Liver (tissue), 8 donors: ENCODE measurements at regions not wholly inside any gene's neighbourhood (a gene's known extent, or its start where the extent isn't known, plus 50 kb on each side); places are given as distances from the start of the nearest gene placed in this dataset.

Source experiments
- DNase-seq: peaks from one replicate; pipeline ENCODE4 v3.0.0-alpha.2; 2017; ENCODE audit warnings: low spot score
- H3K27ac ChIP-seq, 2 donors: one replicate each; pipeline ENCODE4 v1.7.0; 2013; ENCODE audit warnings: inconsistent platforms in 2 of 2, low read length in 2 of 2, control low read depth in 1 of 2, low read depth in 1 of 2, mild to moderate bottlenecking in 1 of 2
- H3K27me3 ChIP-seq, 4 donors: one replicate each; pipeline versions ENCODE4 v1.6.1 to v1.7.0; 2013; ENCODE audit warnings: low read length in 3 of 4, inconsistent platforms in 1 of 4, mild to moderate bottlenecking in 1 of 4, moderate library complexity in 1 of 4; ENCODE audit not compliant: control insufficient read depth in 4 of 4, insufficient read depth in 4 of 4
- H3K36me3 ChIP-seq, 4 donors: one replicate each; pipeline versions ENCODE4 v1.6.1 to v1.7.0; 2013; ENCODE audit warnings: low read length in 3 of 4, mild to moderate bottlenecking in 3 of 4, low read depth in 1 of 4, moderate library complexity in 1 of 4; ENCODE audit not compliant: control insufficient read depth in 4 of 4, insufficient read depth in 3 of 4
- H3K4me1 ChIP-seq, 4 donors: one replicate each; pipeline versions ENCODE4 v1.6.1 to v1.7.0; 2013; ENCODE audit warnings: low read length in 3 of 4, mild to moderate bottlenecking in 3 of 4, moderate library complexity in 1 of 4; ENCODE audit not compliant: control insufficient read depth in 4 of 4, insufficient read depth in 4 of 4
- H3K4me3 ChIP-seq, 3 donors: one replicate each; pipeline versions ENCODE4 v1.6.1 to v1.7.0; 2013; ENCODE audit warnings: low read length in 3 of 3, control low read depth in 1 of 3, low read depth in 1 of 3, mild to moderate bottlenecking in 1 of 3
- H3K9ac ChIP-seq, 2 donors: one replicate each; pipeline ENCODE4 v1.7.0; 2013; ENCODE audit warnings: low read length in 2 of 2, mild to moderate bottlenecking in 2 of 2, moderate library complexity in 2 of 2, control low read depth in 1 of 2, low read depth in 1 of 2
- H3K9me3 ChIP-seq, 4 donors: one replicate each; pipeline versions ENCODE4 v1.6.1 to v1.7.0; 2013; ENCODE audit warnings: low read length in 3 of 4; ENCODE audit not compliant: control insufficient read depth in 4 of 4
- ATF3 ChIP-seq: IDR thresholded peaks from 2 replicates; pipeline ENCODE4 v1.6.1; 2016; ENCODE audit warnings: antibody characterized with exemption
- EGR1 ChIP-seq, 2 donors: IDR thresholded peaks; 2 replicates each; pipeline ENCODE4 v1.6.1; 2016 to 2018; ENCODE audit warnings: antibody characterized with exemption in 2 of 2, low read depth in 2 of 2
- FOXA2 ChIP-seq: IDR thresholded peaks from 2 replicates; pipeline ENCODE4 v1.6.1; 2016; ENCODE audit warnings: antibody characterized with exemption
- GABPA ChIP-seq, 2 donors: IDR thresholded peaks in 1 of 2; conservative IDR thresholded peaks in 1 of 2; 2 replicates each; pipeline ENCODE4 v1.6.1; 2016; ENCODE audit warnings: antibody characterized with exemption in 2 of 2, mild to moderate bottlenecking in 1 of 2, moderate library complexity in 1 of 2
- HNF4A ChIP-seq, 2 donors: conservative IDR thresholded peaks; 2 replicates each; pipeline ENCODE4 v1.6.1; 2016; ENCODE audit warnings: antibody characterized with exemption in 2 of 2, mild to moderate bottlenecking in 2 of 2
- HNF4G ChIP-seq: IDR thresholded peaks from 2 replicates; pipeline ENCODE4 v1.6.1; 2016; ENCODE audit warnings: antibody characterized with exemption
- JUND ChIP-seq, 2 donors: IDR thresholded peaks; 2 replicates each; pipeline ENCODE4 v1.6.1; 2016; ENCODE audit warnings: antibody characterized with exemption in 2 of 2
- NR2F2 ChIP-seq: IDR thresholded peaks from 2 replicates; pipeline ENCODE4 v1.6.1; 2016; ENCODE audit warnings: antibody characterized with exemption
- RAD21 ChIP-seq, 2 donors: IDR thresholded peaks; 2 replicates each; pipeline ENCODE4 v1.6.1; 2016; ENCODE audit warnings: antibody characterized with exemption in 2 of 2, mild to moderate bottlenecking in 2 of 2
- RXRA ChIP-seq, 2 donors: IDR thresholded peaks; 2 replicates each; pipeline ENCODE4 v1.6.1; 2017 to 2018; ENCODE audit warnings: antibody characterized with exemption in 2 of 2, mild to moderate bottlenecking in 1 of 2
- SP1 ChIP-seq: IDR thresholded peaks from 2 replicates; pipeline ENCODE4 v1.6.1; 2018; ENCODE audit warnings: antibody characterized with exemption, mild to moderate bottlenecking
- YY1 ChIP-seq: IDR thresholded peaks from 2 replicates; pipeline ENCODE4 v1.6.1; 2016; ENCODE audit warnings: antibody characterized with exemption, mild to moderate bottlenecking
- WGBS: extraction: QIAGEN DNeasy Blood & Tissue Kit; methylation state at CpG from one replicate; pipeline ENCODE4 v1.1.7; 2013; 5-methylcytosine and 5-hydroxymethylcytosine counted together
- TF ChIP-seq, protein P1 (sequence below): IDR thresholded peaks from 2 replicates; pipeline ENCODE4 v1.6.1; 2016; ENCODE audit warnings: antibody characterized with exemption
- TF ChIP-seq, protein P2 (sequence below): IDR thresholded peaks from 2 replicates; pipeline ENCODE4 v1.6.1; 2016; ENCODE audit warnings: antibody characterized with exemption, mild to moderate bottlenecking
- TF ChIP-seq, protein P3 (sequence below): IDR thresholded peaks from 2 replicates; pipeline ENCODE4 v1.6.1; 2016; ENCODE audit warnings: antibody characterized with exemption
- TF ChIP-seq, protein P4 (sequence below): fragments of 150-350 bp; IDR thresholded peaks from 2 replicates; pipeline ENCODE4 v1.5.1; 2017; ENCODE audit warnings: improper control_type of control experiment, low read depth, low read length; ENCODE audit not compliant: missing input control
- donor health status: healthy.
- donor health status: healthy.
- donor health status: healthy.
- donor health status: healthy.
- donor health status: healthy.

- no peak for DNase-seq
- Histone ChIP-seq H3K4me3 (no peak overlapping the region), H3K27me3 (no peaks in the 10 kb centered on the region), H3K36me3 (no peaks in the 10 kb centered on the region), H3K9ac (no peak overlapping the region), H3K27ac (no peak overlapping the region), H3K9me3 (no peaks in the 10 kb centered on the region), H3K4me1 (no peaks in the 10 kb centered on the region)
- WGBS = 34% methylated on average over 3 of the region's 3 CpGs
- TF ChIP-seq, protein P1, sequence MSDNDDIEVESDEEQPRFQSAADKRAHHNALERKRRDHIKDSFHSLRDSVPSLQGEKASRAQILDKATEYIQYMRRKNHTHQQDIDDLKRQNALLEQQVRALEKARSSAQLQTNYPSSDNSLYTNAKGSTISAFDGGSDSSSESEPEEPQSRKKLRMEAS = no peak
- TF ChIP-seq HNF4G (no peak), EGR1 (IDR thresholded peaks at IDR 0.05; ENCODE audit: low read depth in 2 of 2) (no peak), RAD21 (IDR thresholded peaks at IDR 0.05) (no peak), FOXA2 (no peak), SP1 (no peak), JUND (IDR thresholded peaks at IDR 0.05) (no peak), ATF3 (no peak), GABPA (IDR thresholded peaks at IDR 0.05 in 1 of 2, conservative IDR thresholded peaks at IDR 0.05 in 1 of 2) (no peak)
- TF ChIP-seq, protein P2, sequence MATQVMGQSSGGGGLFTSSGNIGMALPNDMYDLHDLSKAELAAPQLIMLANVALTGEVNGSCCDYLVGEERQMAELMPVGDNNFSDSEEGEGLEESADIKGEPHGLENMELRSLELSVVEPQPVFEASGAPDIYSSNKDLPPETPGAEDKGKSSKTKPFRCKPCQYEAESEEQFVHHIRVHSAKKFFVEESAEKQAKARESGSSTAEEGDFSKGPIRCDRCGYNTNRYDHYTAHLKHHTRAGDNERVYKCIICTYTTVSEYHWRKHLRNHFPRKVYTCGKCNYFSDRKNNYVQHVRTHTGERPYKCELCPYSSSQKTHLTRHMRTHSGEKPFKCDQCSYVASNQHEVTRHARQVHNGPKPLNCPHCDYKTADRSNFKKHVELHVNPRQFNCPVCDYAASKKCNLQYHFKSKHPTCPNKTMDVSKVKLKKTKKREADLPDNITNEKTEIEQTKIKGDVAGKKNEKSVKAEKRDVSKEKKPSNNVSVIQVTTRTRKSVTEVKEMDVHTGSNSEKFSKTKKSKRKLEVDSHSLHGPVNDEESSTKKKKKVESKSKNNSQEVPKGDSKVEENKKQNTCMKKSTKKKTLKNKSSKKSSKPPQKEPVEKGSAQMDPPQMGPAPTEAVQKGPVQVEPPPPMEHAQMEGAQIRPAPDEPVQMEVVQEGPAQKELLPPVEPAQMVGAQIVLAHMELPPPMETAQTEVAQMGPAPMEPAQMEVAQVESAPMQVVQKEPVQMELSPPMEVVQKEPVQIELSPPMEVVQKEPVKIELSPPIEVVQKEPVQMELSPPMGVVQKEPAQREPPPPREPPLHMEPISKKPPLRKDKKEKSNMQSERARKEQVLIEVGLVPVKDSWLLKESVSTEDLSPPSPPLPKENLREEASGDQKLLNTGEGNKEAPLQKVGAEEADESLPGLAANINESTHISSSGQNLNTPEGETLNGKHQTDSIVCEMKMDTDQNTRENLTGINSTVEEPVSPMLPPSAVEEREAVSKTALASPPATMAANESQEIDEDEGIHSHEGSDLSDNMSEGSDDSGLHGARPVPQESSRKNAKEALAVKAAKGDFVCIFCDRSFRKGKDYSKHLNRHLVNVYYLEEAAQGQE = no peak
- TF ChIP-seq, protein P3, sequence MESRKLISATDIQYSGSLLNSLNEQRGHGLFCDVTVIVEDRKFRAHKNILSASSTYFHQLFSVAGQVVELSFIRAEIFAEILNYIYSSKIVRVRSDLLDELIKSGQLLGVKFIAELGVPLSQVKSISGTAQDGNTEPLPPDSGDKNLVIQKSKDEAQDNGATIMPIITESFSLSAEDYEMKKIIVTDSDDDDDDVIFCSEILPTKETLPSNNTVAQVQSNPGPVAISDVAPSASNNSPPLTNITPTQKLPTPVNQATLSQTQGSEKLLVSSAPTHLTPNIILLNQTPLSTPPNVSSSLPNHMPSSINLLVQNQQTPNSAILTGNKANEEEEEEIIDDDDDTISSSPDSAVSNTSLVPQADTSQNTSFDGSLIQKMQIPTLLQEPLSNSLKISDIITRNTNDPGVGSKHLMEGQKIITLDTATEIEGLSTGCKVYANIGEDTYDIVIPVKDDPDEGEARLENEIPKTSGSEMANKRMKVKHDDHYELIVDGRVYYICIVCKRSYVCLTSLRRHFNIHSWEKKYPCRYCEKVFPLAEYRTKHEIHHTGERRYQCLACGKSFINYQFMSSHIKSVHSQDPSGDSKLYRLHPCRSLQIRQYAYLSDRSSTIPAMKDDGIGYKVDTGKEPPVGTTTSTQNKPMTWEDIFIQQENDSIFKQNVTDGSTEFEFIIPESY = no peak
Measured at GRCh38 chrY:8202837-8203236, 1134.4 kb upstream of the TSPY4 start.

DNA sequence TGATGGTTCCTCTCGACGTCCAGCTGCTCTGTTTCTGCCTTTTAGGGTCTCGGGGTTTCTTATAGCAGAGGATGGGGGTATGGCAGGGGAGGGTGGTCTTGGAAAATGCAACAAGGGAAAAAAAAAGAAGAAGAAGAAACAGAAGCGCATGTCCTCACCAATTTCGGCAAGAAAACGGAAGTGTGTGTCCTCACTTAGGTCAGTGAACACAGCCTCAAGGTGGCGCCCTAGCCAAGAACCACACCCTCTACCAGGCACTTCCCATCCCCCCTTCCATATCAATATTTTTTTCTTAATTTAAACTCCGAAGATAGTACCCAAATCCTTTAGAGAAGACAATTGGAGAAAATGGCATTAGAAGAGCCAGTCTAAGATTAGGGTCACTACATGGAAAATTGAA lies 1096.1 kb upstream of the TSPY4 start:
- H3K4me1 ChIP-seq = no peaks in the 10 kb centered on the region
- WGBS = 69% methylated on average over 8 of the region's 8 CpGs
- peak in 1 of 2 donors; percentile 32 for TF ChIP-seq RAD21 (IDR thresholded peaks at IDR 0.05)
- TF ChIP-seq ATF3 = no peak

GRCh38 chrY:8273807-8274206 lies 1063.5 kb upstream of the TSPY4 start:
- no peak overlapping the region for H3K9ac ChIP-seq
- DNase-seq = no peak
- H3K27me3 ChIP-seq = no peaks in the 10 kb centered on the region
- no peak overlapping the region for H3K27ac ChIP-seq
- no peaks in the 10 kb centered on the region for H3K9me3 ChIP-seq
- no peaks in the 10 kb centered on the region for H3K36me3 ChIP-seq
- H3K4me3 ChIP-seq = no peak overlapping the region
- no peaks in the 10 kb centered on the region for H3K4me1 ChIP-seq
- TF ChIP-seq, protein P4, sequence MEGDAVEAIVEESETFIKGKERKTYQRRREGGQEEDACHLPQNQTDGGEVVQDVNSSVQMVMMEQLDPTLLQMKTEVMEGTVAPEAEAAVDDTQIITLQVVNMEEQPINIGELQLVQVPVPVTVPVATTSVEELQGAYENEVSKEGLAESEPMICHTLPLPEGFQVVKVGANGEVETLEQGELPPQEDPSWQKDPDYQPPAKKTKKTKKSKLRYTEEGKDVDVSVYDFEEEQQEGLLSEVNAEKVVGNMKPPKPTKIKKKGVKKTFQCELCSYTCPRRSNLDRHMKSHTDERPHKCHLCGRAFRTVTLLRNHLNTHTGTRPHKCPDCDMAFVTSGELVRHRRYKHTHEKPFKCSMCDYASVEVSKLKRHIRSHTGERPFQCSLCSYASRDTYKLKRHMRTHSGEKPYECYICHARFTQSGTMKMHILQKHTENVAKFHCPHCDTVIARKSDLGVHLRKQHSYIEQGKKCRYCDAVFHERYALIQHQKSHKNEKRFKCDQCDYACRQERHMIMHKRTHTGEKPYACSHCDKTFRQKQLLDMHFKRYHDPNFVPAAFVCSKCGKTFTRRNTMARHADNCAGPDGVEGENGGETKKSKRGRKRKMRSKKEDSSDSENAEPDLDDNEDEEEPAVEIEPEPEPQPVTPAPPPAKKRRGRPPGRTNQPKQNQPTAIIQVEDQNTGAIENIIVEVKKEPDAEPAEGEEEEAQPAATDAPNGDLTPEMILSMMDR = no peak
- TF ChIP-seq HNF4G (no peak), HNF4A (conservative IDR thresholded peaks at IDR 0.05) (no peak), NR2F2 (no peak), RXRA (IDR thresholded peaks at IDR 0.05) (no peak), GABPA (IDR thresholded peaks at IDR 0.05 in 1 of 2, conservative IDR thresholded peaks at IDR 0.05 in 1 of 2) (no peak), FOXA2 (no peak), YY1 (no peak), ATF3 (no peak)
- TF ChIP-seq, protein P3 = no peak

More for the DNA sequence above, 1096.1 kb upstream of the TSPY4 start:
- Histone ChIP-seq H3K36me3 (no peaks in the 10 kb centered on the region), H3K4me3 (no peak overlapping the region), H3K27ac (no peak overlapping the region), H3K9me3 (no peaks in the 10 kb centered on the region), H3K27me3 (no peaks in the 10 kb centered on the region), H3K9ac (no peak overlapping the region)
- DNase-seq = no peak
